Loucy (cell line): ENCODE measurements at regions not wholly inside any gene's neighbourhood (a gene's known extent, or its start where the extent isn't known, plus 50 kb on each side); places are given as distances from the start of the nearest gene placed in this dataset.

Experiments
- H2AFZ ChIP-seq: fragments of 200-600 bp; sonication (generic); 2 replicates; pipeline ENCODE4 v1.6.0; 2016; ENCODE audit warnings: antibody characterized with exemption, mild to moderate bottlenecking, low read length, moderate library complexity
- H3F3A ChIP-seq: fragments of 200-600 bp; 2 replicates; pipeline ENCODE4 v1.6.0; 2016; ENCODE audit warnings: antibody characterized with exemption, low read depth, mild to moderate bottlenecking
- H3K27me3 ChIP-seq: fragments of 200-600 bp; sonication (generic); 2 replicates; pipeline ENCODE4 v1.6.1; 2014; ENCODE audit warnings: low read length, mild to moderate bottlenecking; ENCODE audit not compliant: insufficient read depth, poor library complexity, severe bottlenecking
- H3K36me3 ChIP-seq: fragments of 200-600 bp; sonication (generic); 2 replicates; pipeline ENCODE4 v1.6.1; 2016; ENCODE audit warnings: low read length; ENCODE audit not compliant: insufficient read depth
- H3K4me1 ChIP-seq: fragments of 200-600 bp; sonication (generic); 2 replicates; pipeline ENCODE4 v1.5.1; 2014; ENCODE audit warnings: low read length, mild to moderate bottlenecking; ENCODE audit not compliant: insufficient read depth, poor library complexity, severe bottlenecking
- H3K4me2 ChIP-seq: fragments of 200-600 bp; sonication (generic); 2 replicates; pipeline ENCODE4 v1.6.0; 2014; ENCODE audit warnings: antibody characterized with exemption, low read length, low read depth, mild to moderate bottlenecking; ENCODE audit not compliant: poor library complexity, severe bottlenecking
- H3K4me3 ChIP-seq: fragments of 200-600 bp; sonication (generic); 2 replicates; pipeline ENCODE4 v1.5.1; 2014; ENCODE audit warnings: low read length, mild to moderate bottlenecking, mixed read lengths; ENCODE audit not compliant: poor library complexity, severe bottlenecking
- H3K79me2 ChIP-seq: fragments of 200-600 bp; sonication (generic); 2 replicates; pipeline ENCODE4 v1.6.1; 2014; ENCODE audit warnings: low read length; ENCODE audit not compliant: insufficient read depth
- H3K9ac ChIP-seq: fragments of 200-600 bp; sonication (generic); 2 replicates; pipeline ENCODE4 v1.6.0; 2014; ENCODE audit warnings: mild to moderate bottlenecking, low read depth, low read length, moderate library complexity; ENCODE audit not compliant: poor library complexity, severe bottlenecking
- H3K9me2 ChIP-seq: fragments of 200-600 bp; sonication (generic); replicated peaks from 2 replicates; pipeline ENCODE4 v1.6.1; 2016; ENCODE audit warnings: low read depth, low read length, mixed read lengths
- H3K9me3 ChIP-seq: fragments of 200-600 bp; sonication (generic); 2 replicates; pipeline ENCODE4 v1.6.1; 2014; ENCODE audit warnings: mild to moderate bottlenecking, antibody characterized with exemption, low read length, low read depth; ENCODE audit not compliant: insufficient read depth
- H4K20me1 ChIP-seq: fragments of 200-600 bp; sonication (generic); 2 replicates; pipeline ENCODE4 v1.6.0; 2014; ENCODE audit warnings: antibody characterized with exemption, low read length, mild to moderate bottlenecking; ENCODE audit not compliant: insufficient read depth, poor library complexity, severe bottlenecking
- EZH2phosphoT487 ChIP-seq: fragments of 200-600 bp; IDR thresholded peaks from 2 replicates; pipeline ENCODE4 v1.6.1; 2018; ENCODE audit warnings: antibody characterized with exemption, mild to moderate bottlenecking, moderate library complexity, borderline replicate concordance
- TF ChIP-seq, protein P1 (sequence below): fragments of 200-600 bp; sonication (generic); conservative IDR thresholded peaks from 2 replicates; pipeline ENCODE4 v1.5.1; 2014; ENCODE audit warnings: mild to moderate bottlenecking, antibody characterized with exemption, low read length

DNA sequence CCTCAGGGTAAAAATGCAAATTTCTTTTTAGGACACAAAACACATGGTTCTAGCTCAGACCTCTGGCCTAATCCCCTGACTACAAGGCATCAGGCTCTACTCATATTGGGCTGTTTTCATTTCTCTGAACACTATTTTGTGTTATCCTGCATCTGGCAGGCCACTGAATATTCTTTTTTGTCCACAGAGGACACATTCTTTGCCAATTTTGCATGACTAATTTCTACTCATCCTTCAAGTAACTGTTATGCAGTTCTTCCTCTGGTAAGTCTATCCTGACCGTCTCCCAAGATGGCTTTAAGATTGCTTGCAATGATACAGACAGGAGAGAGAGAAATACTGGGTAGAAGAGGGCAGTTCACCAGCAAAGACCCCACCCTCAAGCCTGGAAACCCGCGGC lies 107.6 kb upstream of the RGPD4 start:
- Histone ChIP-seq H3K79me2 (no peaks in the 10 kb centered on the region), H3K27me3 (no peaks in the 10 kb centered on the region), H3K4me1 (peaks cover 30% of the 10 kb centered on the region), H3K9ac (no peak overlapping the region), H3K4me2 (no peak overlapping the region), H3K36me3 (no peaks in the 10 kb centered on the region), H3F3A (no peaks in the 10 kb centered on the region), H4K20me1 (no peaks in the 10 kb centered on the region), H3K9me3 (no peaks in the 10 kb centered on the region), H3K4me3 (no peak overlapping the region), H2AFZ (no peak overlapping the region), H3K9me2 (no peaks in the 10 kb centered on the region)
- TF ChIP-seq, protein P1, sequence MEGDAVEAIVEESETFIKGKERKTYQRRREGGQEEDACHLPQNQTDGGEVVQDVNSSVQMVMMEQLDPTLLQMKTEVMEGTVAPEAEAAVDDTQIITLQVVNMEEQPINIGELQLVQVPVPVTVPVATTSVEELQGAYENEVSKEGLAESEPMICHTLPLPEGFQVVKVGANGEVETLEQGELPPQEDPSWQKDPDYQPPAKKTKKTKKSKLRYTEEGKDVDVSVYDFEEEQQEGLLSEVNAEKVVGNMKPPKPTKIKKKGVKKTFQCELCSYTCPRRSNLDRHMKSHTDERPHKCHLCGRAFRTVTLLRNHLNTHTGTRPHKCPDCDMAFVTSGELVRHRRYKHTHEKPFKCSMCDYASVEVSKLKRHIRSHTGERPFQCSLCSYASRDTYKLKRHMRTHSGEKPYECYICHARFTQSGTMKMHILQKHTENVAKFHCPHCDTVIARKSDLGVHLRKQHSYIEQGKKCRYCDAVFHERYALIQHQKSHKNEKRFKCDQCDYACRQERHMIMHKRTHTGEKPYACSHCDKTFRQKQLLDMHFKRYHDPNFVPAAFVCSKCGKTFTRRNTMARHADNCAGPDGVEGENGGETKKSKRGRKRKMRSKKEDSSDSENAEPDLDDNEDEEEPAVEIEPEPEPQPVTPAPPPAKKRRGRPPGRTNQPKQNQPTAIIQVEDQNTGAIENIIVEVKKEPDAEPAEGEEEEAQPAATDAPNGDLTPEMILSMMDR: no peak
- no peak for TF ChIP-seq EZH2phosphoT487

DNA sequence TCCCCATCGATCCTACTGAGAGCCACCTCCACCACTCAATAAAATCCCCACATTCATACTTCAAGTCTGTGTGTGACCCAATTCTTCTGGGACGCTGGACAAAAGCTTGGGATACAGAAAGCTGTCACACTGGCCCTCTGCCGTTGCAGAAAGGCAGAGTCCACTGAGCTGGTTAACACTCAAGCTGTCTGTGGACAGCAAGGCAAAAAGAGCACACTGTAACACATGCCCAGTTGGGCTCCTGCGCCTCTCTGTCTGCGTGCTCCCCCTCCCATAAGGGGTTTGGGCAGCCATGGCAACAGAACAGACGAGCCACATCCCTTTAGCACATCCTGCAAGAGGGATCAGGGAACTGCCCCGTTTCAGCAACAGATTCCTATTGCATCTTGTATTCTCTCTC lies 106.9 kb upstream of the RGPD4 start:
- no peak overlapping the region for H3K4me3 ChIP-seq
- H2AFZ ChIP-seq: no peak overlapping the region
- no peaks in the 10 kb centered on the region for H3K79me2 ChIP-seq
- H3K36me3 ChIP-seq: no peaks in the 10 kb centered on the region
- no peak overlapping the region for H3K9ac ChIP-seq
- H3K4me1 ChIP-seq: peaks cover 27% of the 10 kb centered on the region
- no peaks in the 10 kb centered on the region for H3K9me3 ChIP-seq
- H4K20me1 ChIP-seq: no peaks in the 10 kb centered on the region
- H3F3A ChIP-seq: no peaks in the 10 kb centered on the region
- H3K4me2 ChIP-seq: no peak overlapping the region
- TF ChIP-seq, protein P1: no peak
- no peak for TF ChIP-seq EZH2phosphoT487
- no peaks in the 10 kb centered on the region for H3K27me3 ChIP-seq
- no peaks in the 10 kb centered on the region for H3K9me2 ChIP-seq

DNA sequence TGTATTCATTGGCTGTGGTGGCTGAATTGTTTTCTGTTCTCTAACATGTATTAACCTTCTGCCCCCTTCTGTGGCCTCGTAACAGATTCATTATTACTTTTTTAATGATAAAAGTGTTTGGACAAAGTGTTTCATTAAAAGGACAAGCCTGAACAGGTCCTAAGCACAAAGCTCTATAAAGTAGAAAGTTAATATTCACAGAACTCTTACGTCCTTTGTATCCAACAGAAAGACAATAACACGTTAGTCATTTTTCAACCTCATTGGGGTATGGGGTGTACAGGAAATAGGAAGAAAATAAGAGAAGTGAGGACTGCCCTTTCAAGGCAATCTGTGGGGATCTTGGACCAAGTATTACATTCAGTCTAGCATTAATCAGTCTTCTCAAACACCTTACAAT lies 105.5 kb upstream of the RGPD4 start:
- Histone ChIP-seq H3K36me3 (no peaks in the 10 kb centered on the region), H3K4me1 (peaks cover 27% of the 10 kb centered on the region), H4K20me1 (no peaks in the 10 kb centered on the region), H3K79me2 (no peaks in the 10 kb centered on the region), H3K4me3 (no peak overlapping the region), H3F3A (no peaks in the 10 kb centered on the region), H2AFZ (no peak overlapping the region), H3K9me2 (no peaks in the 10 kb centered on the region), H3K4me2 (no peak overlapping the region), H3K9me3 (no peaks in the 10 kb centered on the region), H3K27me3 (no peaks in the 10 kb centered on the region), H3K9ac (no peak overlapping the region)
- no peak for TF ChIP-seq EZH2phosphoT487
- TF ChIP-seq, protein P1: no peak
